Osteoblast (primary cell): ENCODE measurements at regions not wholly inside any gene's neighbourhood (a gene's known extent, or its start where the extent isn't known, plus 50 kb on each side); places are given as distances from the start of the nearest gene placed in this dataset.

Experiments used
- DNase-seq: peaks from one replicate; pipeline ENCODE4 v3.0.0; 2011; ENCODE audit warnings: low spot score, mixed read lengths; ENCODE audit not compliant: insufficient read length; ENCODE audit errors: missing footprints
- H2AFZ ChIP-seq: 2 replicates; pipeline ENCODE4 v1.6.0; 2011; ENCODE audit warnings: mild to moderate bottlenecking, low read length
- H3K27ac ChIP-seq: 2 replicates; pipeline ENCODE4 v1.5.1; 2011; ENCODE audit warnings: mild to moderate bottlenecking, low read depth, low read length, moderate library complexity
- H3K27me3 ChIP-seq: 2 replicates; pipeline ENCODE4 v1.6.0; 2012; ENCODE audit warnings: mild to moderate bottlenecking, control low read depth, inconsistent platforms, low read length, moderate library complexity; ENCODE audit not compliant: insufficient read depth
- H3K36me3 ChIP-seq: 2 replicates; pipeline ENCODE4 v1.5.1; 2011; ENCODE audit warnings: mild to moderate bottlenecking, low read length, control low read depth, moderate library complexity; ENCODE audit not compliant: insufficient read depth
- H3K4me1 ChIP-seq: 2 replicates; pipeline ENCODE4 v1.5.1; 2011; ENCODE audit warnings: mild to moderate bottlenecking, low read length, control low read depth, moderate library complexity; ENCODE audit not compliant: insufficient read depth
- H3K4me2 ChIP-seq: 2 replicates; pipeline ENCODE4 v1.6.0; 2011; ENCODE audit warnings: mild to moderate bottlenecking, low read length; ENCODE audit not compliant: insufficient read depth
- H3K4me3 ChIP-seq: fragments of 200-600 bp; sonication (generic); 3 replicates; pipeline ENCODE4 v1.5.1; 2012; ENCODE audit warnings: mild to moderate bottlenecking, low read length, inconsistent platforms; ENCODE audit not compliant: insufficient read depth
- H3K79me2 ChIP-seq: 2 replicates; pipeline ENCODE4 v1.6.0; 2012; ENCODE audit warnings: mild to moderate bottlenecking, low read length, control low read depth, inconsistent platforms; ENCODE audit not compliant: insufficient read depth
- H3K9me3 ChIP-seq: 2 replicates; pipeline ENCODE4 v1.5.1; 2011; ENCODE audit warnings: low read depth, low read length, control low read depth
- H4K20me1 ChIP-seq: 2 replicates; pipeline ENCODE4 v1.6.0; 2012; ENCODE audit warnings: mild to moderate bottlenecking, low read length, control low read depth; ENCODE audit not compliant: insufficient read depth
- TF ChIP-seq, protein P1 (sequence below): IDR thresholded peaks from 2 replicates; pipeline ENCODE4 v1.5.1; 2011; ENCODE audit warnings: mild to moderate bottlenecking, low read depth, low read length, moderate library complexity; ENCODE audit errors: extremely low read depth

DNA sequence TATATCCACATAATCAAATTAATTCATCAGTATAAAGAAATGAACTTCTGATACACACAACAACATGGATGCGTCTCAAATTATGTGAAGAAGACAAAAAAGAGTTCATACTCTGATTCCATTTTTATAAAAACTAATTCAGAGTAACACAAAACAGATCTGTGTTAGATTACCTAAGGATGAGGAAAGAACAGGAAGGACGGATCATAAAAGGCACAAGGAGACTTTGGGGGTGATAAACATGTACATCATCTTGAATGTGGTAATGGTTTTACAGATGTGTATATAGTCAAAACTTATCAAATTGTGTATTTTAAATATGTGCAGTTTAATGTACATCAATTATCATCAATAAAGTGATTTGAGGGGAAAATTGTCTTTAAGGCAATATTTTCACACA is 59.9 kb upstream of the DOCK9 start:
- no peak overlapping the region for H2AFZ ChIP-seq
- no peak overlapping the region for H3K27ac ChIP-seq
- H3K4me1 ChIP-seq, result peaks cover 11% of the 10 kb centered on the region
- H3K4me3 ChIP-seq, result no peak overlapping the region
- H3K79me2 ChIP-seq, result peaks cover 3% of the 10 kb centered on the region
- H3K36me3 ChIP-seq, result no peaks in the 10 kb centered on the region
- TF ChIP-seq, protein P1, sequence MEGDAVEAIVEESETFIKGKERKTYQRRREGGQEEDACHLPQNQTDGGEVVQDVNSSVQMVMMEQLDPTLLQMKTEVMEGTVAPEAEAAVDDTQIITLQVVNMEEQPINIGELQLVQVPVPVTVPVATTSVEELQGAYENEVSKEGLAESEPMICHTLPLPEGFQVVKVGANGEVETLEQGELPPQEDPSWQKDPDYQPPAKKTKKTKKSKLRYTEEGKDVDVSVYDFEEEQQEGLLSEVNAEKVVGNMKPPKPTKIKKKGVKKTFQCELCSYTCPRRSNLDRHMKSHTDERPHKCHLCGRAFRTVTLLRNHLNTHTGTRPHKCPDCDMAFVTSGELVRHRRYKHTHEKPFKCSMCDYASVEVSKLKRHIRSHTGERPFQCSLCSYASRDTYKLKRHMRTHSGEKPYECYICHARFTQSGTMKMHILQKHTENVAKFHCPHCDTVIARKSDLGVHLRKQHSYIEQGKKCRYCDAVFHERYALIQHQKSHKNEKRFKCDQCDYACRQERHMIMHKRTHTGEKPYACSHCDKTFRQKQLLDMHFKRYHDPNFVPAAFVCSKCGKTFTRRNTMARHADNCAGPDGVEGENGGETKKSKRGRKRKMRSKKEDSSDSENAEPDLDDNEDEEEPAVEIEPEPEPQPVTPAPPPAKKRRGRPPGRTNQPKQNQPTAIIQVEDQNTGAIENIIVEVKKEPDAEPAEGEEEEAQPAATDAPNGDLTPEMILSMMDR, result no peak
- no peaks in the 10 kb centered on the region for H3K9me3 ChIP-seq
- no peak for DNase-seq
- H3K4me2 ChIP-seq, result no peak overlapping the region
- no peaks in the 10 kb centered on the region for H3K27me3 ChIP-seq
- H4K20me1 ChIP-seq, result no peaks in the 10 kb centered on the region

DNA sequence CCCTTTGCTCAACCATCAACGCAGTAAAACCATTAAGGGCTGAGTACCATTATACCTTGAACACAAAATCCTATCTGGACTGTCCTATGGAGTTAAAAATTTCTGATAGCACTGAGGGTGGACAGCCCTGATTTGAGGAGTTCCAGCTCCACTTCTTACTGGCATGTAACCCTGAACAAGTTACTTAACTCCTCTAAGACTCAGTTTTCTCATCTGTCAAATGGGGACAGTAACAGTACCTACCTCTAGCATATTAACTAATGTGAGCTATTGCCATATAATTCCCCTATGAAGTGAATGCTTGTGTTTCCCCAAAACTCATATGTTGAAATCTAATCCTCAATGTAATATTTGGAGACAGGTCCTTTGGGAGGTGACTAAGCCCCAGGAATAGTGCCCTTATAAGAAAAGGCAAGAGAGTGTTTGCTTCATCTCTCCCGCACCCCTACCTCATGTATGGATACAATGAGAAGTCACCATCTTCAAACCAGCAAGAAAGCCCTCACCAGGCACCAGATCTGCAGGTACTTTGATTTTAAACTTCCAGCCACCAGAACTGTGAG is 61.9 kb upstream of the DOCK9 start:
- Histone ChIP-seq H2AFZ (no peak overlapping the region), H3K9me3 (no peaks in the 10 kb centered on the region), H3K36me3 (no peaks in the 10 kb centered on the region), H3K79me2 (peaks cover 3% of the 10 kb centered on the region), H3K4me3 (no peak overlapping the region), H3K27ac (no peak overlapping the region), H3K4me1 (peaks cover 18% of the 10 kb centered on the region), H3K4me2 (no peak overlapping the region), H3K27me3 (no peaks in the 10 kb centered on the region), H4K20me1 (no peaks in the 10 kb centered on the region)
- TF ChIP-seq, protein P1, result no peak
- no peak for DNase-seq

DNA sequence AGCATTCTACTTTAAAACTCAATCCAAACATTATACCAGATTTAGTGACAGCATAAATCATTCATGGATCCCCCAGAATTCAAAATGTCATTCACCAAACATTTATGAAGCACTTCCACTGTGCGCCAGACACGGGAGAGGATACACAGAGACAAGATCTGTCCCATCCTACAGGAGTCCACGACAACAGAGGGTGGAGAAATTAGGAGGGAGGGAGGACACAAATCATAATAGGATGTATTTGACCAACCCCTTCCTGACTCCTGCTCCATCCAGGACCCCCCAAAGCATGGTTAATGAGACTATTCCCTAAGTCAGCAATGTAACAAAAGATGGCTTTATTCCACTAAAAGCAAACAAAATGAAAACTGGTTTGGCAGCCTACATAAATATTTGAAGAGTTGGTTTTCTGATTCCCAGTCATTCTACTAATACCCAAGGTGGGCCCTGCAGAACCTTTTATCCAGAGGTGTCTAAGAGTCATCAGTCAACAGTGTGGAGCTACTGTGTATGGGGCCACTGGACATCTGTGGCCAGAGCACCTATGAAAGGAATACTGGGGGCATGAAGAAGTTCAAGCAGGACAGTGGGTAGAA is 62.8 kb upstream of the DOCK9 start:
- Histone ChIP-seq H2AFZ (no peak overlapping the region), H4K20me1 (no peaks in the 10 kb centered on the region), H3K4me3 (no peak overlapping the region), H3K27me3 (no peaks in the 10 kb centered on the region), H3K79me2 (peaks cover 3% of the 10 kb centered on the region), H3K4me1 (peaks cover 22% of the 10 kb centered on the region), H3K4me2 (no peak overlapping the region), H3K36me3 (no peaks in the 10 kb centered on the region), H3K27ac (no peak overlapping the region), H3K9me3 (no peaks in the 10 kb centered on the region)
- TF ChIP-seq, protein P1, result no peak
- DNase-seq, result no peak

DNA sequence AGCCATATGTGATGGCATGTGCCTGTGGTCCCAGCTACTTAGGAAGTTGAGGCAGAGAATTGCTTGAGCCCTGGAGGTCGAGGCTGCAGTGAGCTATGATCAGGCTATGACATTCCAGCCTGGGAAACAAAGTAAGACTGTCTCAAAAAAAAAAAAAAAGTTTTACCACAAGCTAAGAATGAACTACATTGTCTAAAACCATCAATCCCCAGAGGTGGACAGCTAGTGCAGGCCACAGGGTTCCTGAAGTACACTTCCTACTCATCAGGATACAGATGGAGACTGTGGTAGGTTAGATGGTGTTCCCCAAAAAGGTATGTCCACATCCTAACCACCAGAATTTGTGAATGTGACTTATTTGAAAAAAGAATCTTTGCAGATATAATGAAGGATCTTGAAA is 63.5 kb upstream of the DOCK9 start:
- Histone ChIP-seq H2AFZ (no peak overlapping the region), H3K36me3 (no peaks in the 10 kb centered on the region), H3K9me3 (no peaks in the 10 kb centered on the region), H3K27me3 (no peaks in the 10 kb centered on the region), H3K4me3 (no peak overlapping the region), H3K79me2 (peaks cover 3% of the 10 kb centered on the region), H3K4me1 (peaks cover 29% of the 10 kb centered on the region), H4K20me1 (no peaks in the 10 kb centered on the region), H3K4me2 (no peak overlapping the region), H3K27ac (no peak overlapping the region)
- TF ChIP-seq, protein P1, result no peak
- DNase-seq, result no peak
